Panc1 (cell line): ENCODE measurements at regions not wholly inside any gene's neighbourhood (a gene's known extent, or its start where the extent isn't known, plus 50 kb on each side); places are given as distances from the start of the nearest gene placed in this dataset.

ENCODE experiments used
- CTCF ChIP-seq: fragments of 450-650 bp; IDR thresholded peaks from 2 replicates; pipeline ENCODE4 v1.5.1; 2017; ENCODE audit warnings: mild to moderate bottlenecking
- REST ChIP-seq, 2 experiments: IDR thresholded peaks; 2 replicates each; pipeline ENCODE4 v1.6.1; 2011 to 2012; ENCODE audit warnings: low read depth in 2 of 2, control low read depth in 1 of 2, low read length in 1 of 2, mild to moderate bottlenecking in 1 of 2, moderate library complexity in 1 of 2; ENCODE audit not compliant: insufficient read depth in 1 of 2

GRCh38 chr13:97106323-97106722, 112.0 kb upstream of the OXGR1 start:
- TF ChIP-seq CTCF = no peak
- no peak for TF ChIP-seq REST (IDR thresholded peaks at IDR 0.05; ENCODE audit: insufficient read depth in 1 of 2, low read depth in 2 of 2, low read length in 1 of 2)
